IMR-90 (cell line): ENCODE measurements at regions not wholly inside any gene's neighbourhood (a gene's known extent, or its start where the extent isn't known, plus 50 kb on each side); places are given as distances from the start of the nearest gene placed in this dataset.

Source experiments
- ATAC-seq: fragments of 200-7000 bp; cut with Tn5 transposase; 2 replicates; pipeline ENCODE4 v1.9.1; 2020; ENCODE audit warnings: low read depth, mild to moderate bottlenecking, moderate library complexity
- BruUV-seq: library from RNA; stranded (reverse); fragments of 400-500 nt; replicated peaks from 2 replicates; lab custom pipeline; 2021; lab: Mats Ljungman, UMichigan
- CTCF ChIA-PET: fragments of 300-600 bp; formaldehyde crosslinking; extraction: SDS; loops from one replicate; lab custom pipeline; 2021; ENCODE audit warnings: antibody characterized with exemption; lab: Yijun Ruan, JAX
- POLR2A ChIA-PET: fragments of 300-600 bp; sonication (Branson Sonifier 250); formaldehyde crosslinking; loops from one replicate; lab custom pipeline; 2022; ENCODE audit warnings: antibody characterized with exemption; ENCODE audit not compliant: unreplicated experiment; lab: Charles Lee
- DNase-seq: peaks from one replicate; pipeline ENCODE4 v3.0.0; 2013
- H2AFZ ChIP-seq: replicated peaks from 2 replicates; pipeline ENCODE3; 2013; ENCODE audit warnings: low read length, mild to moderate bottlenecking; ENCODE audit not compliant: poor library complexity
- H2AK5ac ChIP-seq: 2 replicates; pipeline ENCODE4 v1.6.1; 2013; ENCODE audit warnings: low read depth, low read length, inconsistent platforms
- H2AK9ac ChIP-seq: replicated peaks from 2 replicates; pipeline ENCODE3; 2013; ENCODE audit warnings: mild to moderate bottlenecking, low read depth, low read length, moderate library complexity; ENCODE audit not compliant: poor library complexity
- H2BK120ac ChIP-seq: 2 replicates; pipeline ENCODE4 v1.6.1; 2013; ENCODE audit warnings: low read depth, low read length, inconsistent platforms
- H2BK15ac ChIP-seq: 3 replicates; pipeline ENCODE4 v1.6.1; 2013; ENCODE audit warnings: low read depth, low read length, inconsistent platforms
- H2BK20ac ChIP-seq: 2 replicates; pipeline ENCODE4 v1.6.1; 2013; ENCODE audit warnings: low read depth, mild to moderate bottlenecking, inconsistent platforms, low read length, moderate library complexity
- H2BK5ac ChIP-seq: 2 replicates; pipeline ENCODE4 v1.6.1; 2013; ENCODE audit warnings: mild to moderate bottlenecking, low read depth, low read length, inconsistent platforms; ENCODE audit not compliant: poor library complexity, severe bottlenecking
- H3K14ac ChIP-seq: replicated peaks from 2 replicates; pipeline ENCODE4 v1.6.1; 2013; ENCODE audit warnings: low read depth, low read length, inconsistent platforms
- H3K18ac ChIP-seq: 2 replicates; pipeline ENCODE4 v1.6.1; 2013; ENCODE audit warnings: low read depth, low read length, control low read depth
- H3K23ac ChIP-seq: 2 replicates; pipeline ENCODE4 v1.6.1; 2013; ENCODE audit warnings: low read depth, low read length, inconsistent platforms
- H3K27ac ChIP-seq: 2 replicates; pipeline ENCODE4 v1.5.1; 2013; ENCODE audit warnings: mild to moderate bottlenecking, control low read depth, low read length; ENCODE audit not compliant: insufficient read depth
- H3K27me3 ChIP-seq: 2 replicates; pipeline ENCODE4 v1.6.1; 2013; ENCODE audit warnings: low read length; ENCODE audit not compliant: control insufficient read depth, insufficient read depth
- H3K36me3 ChIP-seq: 2 replicates; pipeline ENCODE4 v1.6.1; 2013; ENCODE audit warnings: low read length, mixed read lengths; ENCODE audit not compliant: control insufficient read depth, insufficient read depth
- H3K4ac ChIP-seq: 2 replicates; pipeline ENCODE4 v1.6.1; 2013; ENCODE audit warnings: low read depth, low read length, inconsistent platforms
- H3K4me1 ChIP-seq: 2 replicates; pipeline ENCODE4 v1.6.1; 2013; ENCODE audit warnings: low read length, mixed read lengths; ENCODE audit not compliant: control insufficient read depth, insufficient read depth
- H3K4me2 ChIP-seq: 2 replicates; pipeline ENCODE4 v1.6.1; 2013; ENCODE audit warnings: low read depth, mild to moderate bottlenecking, control low read depth, low read length, moderate library complexity
- H3K4me3 ChIP-seq: 2 replicates; pipeline ENCODE4 v1.5.1; 2013; ENCODE audit warnings: low read depth, mild to moderate bottlenecking, control low read depth, low read length, moderate library complexity; ENCODE audit not compliant: insufficient read depth
- H3K56ac ChIP-seq: 2 replicates; pipeline ENCODE4 v1.6.1; 2013; ENCODE audit warnings: low read length, inconsistent platforms; ENCODE audit not compliant: insufficient read depth; ENCODE audit errors: extremely low read depth
- H3K79me1 ChIP-seq, 2 experiments: 2 replicates each; pipeline ENCODE4 v1.6.1; 2013; ENCODE audit warnings: low read length in 2 of 2, inconsistent platforms in 1 of 2, low read depth in 1 of 2
- H3K9ac ChIP-seq: 2 replicates; pipeline ENCODE4 v1.6.1; 2013; ENCODE audit warnings: low read depth, low read length, control low read depth
- H3K9me1 ChIP-seq: 2 replicates; pipeline ENCODE4 v1.6.1; 2013; ENCODE audit warnings: low read length, inconsistent platforms; ENCODE audit not compliant: insufficient read depth
- H3K9me3 ChIP-seq: 2 replicates; pipeline ENCODE4 v1.6.1; 2013; ENCODE audit warnings: low read length; ENCODE audit not compliant: control insufficient read depth, insufficient read depth
- H4K20me1 ChIP-seq: 2 replicates; pipeline ENCODE4 v1.6.1; 2013; ENCODE audit warnings: low read length, inconsistent platforms; ENCODE audit not compliant: insufficient read depth
- H4K5ac ChIP-seq: 2 replicates; pipeline ENCODE4 v1.6.1; 2013; ENCODE audit warnings: mild to moderate bottlenecking, low read depth, low read length, control low read depth
- H4K8ac ChIP-seq, 2 experiments: 2 replicates each; pipeline ENCODE4 v1.6.1; 2013; ENCODE audit warnings: low read depth in 2 of 2, low read length in 2 of 2, control low read depth in 1 of 2, inconsistent platforms in 1 of 2
- H4K91ac ChIP-seq: 2 replicates; pipeline ENCODE4 v1.6.1; 2013; ENCODE audit warnings: low read depth, low read length, inconsistent platforms; ENCODE audit not compliant: insufficient read depth
- CEBPB ChIP-seq: IDR thresholded peaks from 2 replicates; pipeline ENCODE4 v1.6.1; 2012; ENCODE audit warnings: low read depth, low read length, improper control_type of control experiment
- FOS ChIP-seq: fragments of 150-350 bp; IDR thresholded peaks from 2 replicates; pipeline ENCODE4 v1.6.1; 2016; ENCODE audit warnings: low read depth, low read length
- MAFK ChIP-seq: IDR thresholded peaks from 2 replicates; pipeline ENCODE4 v1.6.1; 2012; ENCODE audit warnings: low read depth, low read length, improper control_type of control experiment
- POLR2A ChIP-seq: IDR thresholded peaks from 2 replicates; pipeline ENCODE4 v1.6.1; 2012; ENCODE audit warnings: mild to moderate bottlenecking, low read depth, low read length
- RAD21 ChIP-seq: IDR thresholded peaks from 2 replicates; pipeline ENCODE4 v1.6.1; 2012; ENCODE audit warnings: low read length, improper control_type of control experiment
- SMC3 ChIP-seq: fragments of 150-350 bp; IDR thresholded peaks from 2 replicates; pipeline ENCODE4 v1.6.1; 2016; ENCODE audit warnings: low read depth, mild to moderate bottlenecking, antibody characterized with exemption, low read length, moderate library complexity
- WGBS, 2 experiments: methylation state at CpG; one replicate each; pipeline versions ENCODE4 v1.1.5 to v1.1.7; 2013; ENCODE audit warnings: missing lambda C conversion rate in 2 of 2; ENCODE audit not compliant: insufficient read length in 1 of 2; ENCODE audit errors: extremely low coverage in 2 of 2; 5-methylcytosine and 5-hydroxymethylcytosine counted together
- dilution Hi-C: fragments of 300-500 bp; cut with HindIII; formaldehyde crosslinking; loops from one replicate; pipeline ENCODE4 v1.14.3; 2018; ENCODE audit warnings: low sequenced_read_pairs; ENCODE audit not compliant: unreplicated experiment
- in situ Hi-C: fragments of 300-500 bp; cut with MboI; formaldehyde crosslinking; loops from 3 replicates; pipeline ENCODE4 v1.14.3; 2019; ENCODE audit warnings: low sequenced_read_pairs, inconsistent platforms, mixed read lengths
- intact Hi-C: fragments of 100-400 bp; cut with micrococcal nuclease; formaldehyde crosslinking; loops from 2 replicates; pipeline ENCODE4 v1.10.0; 2022
- TF ChIP-seq, protein P1 (sequence below): fragments of 150-350 bp; IDR thresholded peaks from 2 replicates; pipeline ENCODE4 v1.6.1; 2016; ENCODE audit warnings: low read depth, mild to moderate bottlenecking, low read length, moderate library complexity, borderline replicate concordance
- TF ChIP-seq, protein P2 (sequence below): fragments of 150-350 bp; IDR thresholded peaks from 2 replicates; pipeline ENCODE4 v1.6.1; 2017; ENCODE audit warnings: mild to moderate bottlenecking, antibody characterized with exemption, low read length, low read depth

DNA sequence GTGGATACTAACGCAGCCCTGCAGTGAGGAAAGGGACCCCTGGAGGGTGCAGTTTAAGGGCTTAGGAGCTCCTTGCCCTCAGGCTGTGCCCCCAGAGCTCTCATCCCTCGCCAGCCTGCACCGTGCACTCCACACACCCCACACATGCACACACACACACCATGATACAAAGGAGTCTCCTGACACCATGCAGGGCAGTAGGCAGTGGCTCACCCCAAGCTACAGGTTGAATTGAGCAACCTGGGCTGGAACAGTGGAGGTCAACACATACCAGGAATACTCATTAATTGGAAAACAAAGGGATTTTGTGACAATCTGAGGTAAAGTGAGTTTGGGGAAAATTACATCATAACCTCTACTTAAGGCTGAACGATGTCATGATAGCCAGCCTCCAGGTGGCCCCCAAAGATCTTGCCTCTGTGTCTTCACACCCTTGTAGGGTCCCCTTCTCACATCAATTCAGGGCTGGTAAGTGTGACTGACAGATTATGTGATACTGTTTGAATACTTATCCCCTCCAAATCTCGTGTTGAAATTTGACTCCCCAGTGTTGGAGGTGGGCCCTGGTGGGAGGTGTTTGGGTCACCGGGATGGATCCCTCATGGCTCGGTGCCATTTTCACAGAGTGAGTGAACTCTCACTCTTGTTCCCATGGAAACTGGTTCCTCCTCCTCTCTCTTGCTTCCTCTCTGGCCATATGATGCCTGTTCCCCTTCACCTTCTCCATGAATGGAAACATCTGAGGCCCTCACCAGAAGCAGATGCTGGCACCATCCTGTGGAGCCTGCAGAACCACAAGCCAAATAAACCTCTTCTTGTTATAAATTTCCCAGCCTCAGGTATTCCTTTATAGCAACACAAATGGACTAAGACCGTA, 111.0 kb upstream of the RAB4A start (continued):
- TF ChIP-seq CEBPB: no peak

DNA sequence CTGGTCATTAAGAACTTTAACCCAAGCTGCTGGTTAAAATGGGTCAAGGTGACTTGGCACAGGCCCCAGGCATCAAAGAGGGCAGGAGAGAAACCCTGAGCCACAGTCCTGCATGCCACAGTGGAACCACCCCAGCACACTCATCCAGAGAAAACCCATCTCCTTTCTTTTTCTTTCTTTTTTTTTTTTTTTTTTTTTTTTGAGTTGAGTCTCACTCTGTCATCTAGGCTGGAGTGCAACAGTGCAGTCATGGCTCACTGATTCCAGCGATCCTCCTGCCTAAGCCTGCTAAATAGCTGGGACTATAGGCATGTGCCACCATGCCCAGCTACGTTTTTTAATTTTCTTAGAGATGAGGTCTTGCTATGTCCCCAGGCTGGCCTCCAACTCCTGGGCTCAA, 109.2 kb upstream of the RAB4A start:
- TF ChIP-seq FOS: no peak
- TF ChIP-seq POLR2A: no peak
- TF ChIP-seq, protein P1, sequence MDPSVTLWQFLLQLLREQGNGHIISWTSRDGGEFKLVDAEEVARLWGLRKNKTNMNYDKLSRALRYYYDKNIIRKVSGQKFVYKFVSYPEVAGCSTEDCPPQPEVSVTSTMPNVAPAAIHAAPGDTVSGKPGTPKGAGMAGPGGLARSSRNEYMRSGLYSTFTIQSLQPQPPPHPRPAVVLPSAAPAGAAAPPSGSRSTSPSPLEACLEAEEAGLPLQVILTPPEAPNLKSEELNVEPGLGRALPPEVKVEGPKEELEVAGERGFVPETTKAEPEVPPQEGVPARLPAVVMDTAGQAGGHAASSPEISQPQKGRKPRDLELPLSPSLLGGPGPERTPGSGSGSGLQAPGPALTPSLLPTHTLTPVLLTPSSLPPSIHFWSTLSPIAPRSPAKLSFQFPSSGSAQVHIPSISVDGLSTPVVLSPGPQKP: no peak
- TF ChIP-seq, protein P2, sequence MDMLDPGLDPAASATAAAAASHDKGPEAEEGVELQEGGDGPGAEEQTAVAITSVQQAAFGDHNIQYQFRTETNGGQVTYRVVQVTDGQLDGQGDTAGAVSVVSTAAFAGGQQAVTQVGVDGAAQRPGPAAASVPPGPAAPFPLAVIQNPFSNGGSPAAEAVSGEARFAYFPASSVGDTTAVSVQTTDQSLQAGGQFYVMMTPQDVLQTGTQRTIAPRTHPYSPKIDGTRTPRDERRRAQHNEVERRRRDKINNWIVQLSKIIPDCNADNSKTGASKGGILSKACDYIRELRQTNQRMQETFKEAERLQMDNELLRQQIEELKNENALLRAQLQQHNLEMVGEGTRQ: no peak
- no peak for TF ChIP-seq MAFK
- no peak for TF ChIP-seq SMC3
- no peak for TF ChIP-seq RAD21
- no peak overlapping the region for H3K14ac ChIP-seq
- H4K5ac ChIP-seq: no peak overlapping the region
- no peaks in the 10 kb centered on the region for H3K79me1 ChIP-seq
- intact Hi-C loops (no loop called here), dilution Hi-C loops (no loop called here), in situ Hi-C loops (no loop called here)
- H3K27ac ChIP-seq: no peak overlapping the region
- peaks cover 13% of the 10 kb centered on the region; the same call in 1 of the 2 replicates for H3K27me3 ChIP-seq
- H3K4me3 ChIP-seq: no peak overlapping the region
- no peak overlapping the region for H3K9ac ChIP-seq
- H3K4me2 ChIP-seq: no peak overlapping the region
- H2AK9ac ChIP-seq: no peak overlapping the region
- H3K18ac ChIP-seq: no peak overlapping the region
- no peaks in the 10 kb centered on the region; the same call in 1 of the 2 replicates for H3K4me1 ChIP-seq
- H3K36me3 ChIP-seq: no peaks in the 10 kb centered on the region
- no peak overlapping the region for H2BK15ac ChIP-seq
- H4K91ac ChIP-seq: no peak overlapping the region
- no peak for ATAC-seq
- H3K56ac ChIP-seq: no peak overlapping the region
- no peaks in the 10 kb centered on the region for H4K20me1 ChIP-seq
- no TSS peak for BruUV-seq
- H2AFZ ChIP-seq: no peak overlapping the region
- ChIA-PET POLR2A (no interaction called here), CTCF (interaction anchor here (0.9 kb wide), 1 partner anchor 9 kb away, joined by 3 read pairs; no protein-coding TSS in a partner anchor)
- no peak overlapping the region for H2AK5ac ChIP-seq
- no peak overlapping the region for H4K8ac ChIP-seq
- no peak overlapping the region for H3K4ac ChIP-seq
- no peaks in the 10 kb centered on the region for H3K9me1 ChIP-seq
- no peak overlapping the region for H2BK20ac ChIP-seq
- H3K9me3 ChIP-seq: no peaks in the 10 kb centered on the region
- H2BK5ac ChIP-seq: no peak overlapping the region
- no peak overlapping the region for H2BK120ac ChIP-seq
- no peak for DNase-seq
- H3K23ac ChIP-seq: no peak overlapping the region
- no CpG with 5 or more reads among the region's 2 CpGs for WGBS, 2 experiments
